ENCODE measurements at regions not wholly inside any gene's neighbourhood (a gene's known extent, or its start where the extent isn't known, plus 50 kb on each side); places are given as distances from the start of the nearest gene placed in this dataset.

- Mint-ChIP-seq H3K9me3 (no peaks in the 10 kb centered on the region), H3K36me3 (ENCODE audit: low read depth) (no peaks in the 10 kb centered on the region), H3K4me3 (no peak overlapping the region), H3K4me1 (ENCODE audit: low read depth) (peaks cover 4% of the 10 kb centered on the region), H3K27ac (no peak overlapping the region), H3K27me3 (peaks cover 6% of the 10 kb centered on the region)
- DNase-seq = no peak
These were observed 98.3 kb downstream of the MEX3B start for GRCh38 chr15:81947548-81947947.

- H3K4me1 Mint-ChIP-seq (ENCODE audit: low read depth) = peaks cover 4% of the 10 kb centered on the region
- no peak overlapping the region for H3K4me3 Mint-ChIP-seq
- H3K36me3 Mint-ChIP-seq (ENCODE audit: low read depth) = no peaks in the 10 kb centered on the region
- peaks cover 4% of the 10 kb centered on the region for H3K9me3 Mint-ChIP-seq
- H3K27me3 Mint-ChIP-seq = peaks cover 9% of the 10 kb centered on the region
- no peak for DNase-seq
- H3K27ac Mint-ChIP-seq = no peak overlapping the region
These were observed 100.7 kb downstream of the MEX3B start for GRCh38 chr15:81945014-81945615.

- Mint-ChIP-seq H3K27ac (no peak overlapping the region), H3K9me3 (peaks cover 9% of the 10 kb centered on the region), H3K36me3 (ENCODE audit: low read depth) (no peaks in the 10 kb centered on the region), H3K4me3 (no peak overlapping the region), H3K4me1 (ENCODE audit: low read depth) (no peaks in the 10 kb centered on the region), H3K27me3 (peaks cover 22% of the 10 kb centered on the region)
- no peak for DNase-seq
These were observed 103.1 kb downstream of the MEX3B start for GRCh38 chr15:81942655-81943195.

GRCh38 chr15:81942157-81942556 lies 103.7 kb downstream of the MEX3B start:
- DNase-seq = no peak
- H3K36me3 Mint-ChIP-seq (ENCODE audit: low read depth) = no peaks in the 10 kb centered on the region
- peaks cover 28% of the 10 kb centered on the region for H3K27me3 Mint-ChIP-seq
- H3K4me1 Mint-ChIP-seq (ENCODE audit: low read depth) = no peaks in the 10 kb centered on the region
- no peak overlapping the region for H3K4me3 Mint-ChIP-seq
- H3K9me3 Mint-ChIP-seq = peaks cover 9% of the 10 kb centered on the region
- no peak overlapping the region for H3K27ac Mint-ChIP-seq

- Mint-ChIP-seq H3K36me3 (ENCODE audit: low read depth) (no peaks in the 10 kb centered on the region), H3K27me3 (peaks cover 25% of the 10 kb centered on the region), H3K4me1 (ENCODE audit: low read depth) (no peaks in the 10 kb centered on the region), H3K9me3 (peaks cover 9% of the 10 kb centered on the region), H3K4me3 (no peak overlapping the region), H3K27ac (no peak overlapping the region)
- no peak for DNase-seq
These were observed 104.3 kb downstream of the MEX3B start for GRCh38 chr15:81941479-81941878.

DNA sequence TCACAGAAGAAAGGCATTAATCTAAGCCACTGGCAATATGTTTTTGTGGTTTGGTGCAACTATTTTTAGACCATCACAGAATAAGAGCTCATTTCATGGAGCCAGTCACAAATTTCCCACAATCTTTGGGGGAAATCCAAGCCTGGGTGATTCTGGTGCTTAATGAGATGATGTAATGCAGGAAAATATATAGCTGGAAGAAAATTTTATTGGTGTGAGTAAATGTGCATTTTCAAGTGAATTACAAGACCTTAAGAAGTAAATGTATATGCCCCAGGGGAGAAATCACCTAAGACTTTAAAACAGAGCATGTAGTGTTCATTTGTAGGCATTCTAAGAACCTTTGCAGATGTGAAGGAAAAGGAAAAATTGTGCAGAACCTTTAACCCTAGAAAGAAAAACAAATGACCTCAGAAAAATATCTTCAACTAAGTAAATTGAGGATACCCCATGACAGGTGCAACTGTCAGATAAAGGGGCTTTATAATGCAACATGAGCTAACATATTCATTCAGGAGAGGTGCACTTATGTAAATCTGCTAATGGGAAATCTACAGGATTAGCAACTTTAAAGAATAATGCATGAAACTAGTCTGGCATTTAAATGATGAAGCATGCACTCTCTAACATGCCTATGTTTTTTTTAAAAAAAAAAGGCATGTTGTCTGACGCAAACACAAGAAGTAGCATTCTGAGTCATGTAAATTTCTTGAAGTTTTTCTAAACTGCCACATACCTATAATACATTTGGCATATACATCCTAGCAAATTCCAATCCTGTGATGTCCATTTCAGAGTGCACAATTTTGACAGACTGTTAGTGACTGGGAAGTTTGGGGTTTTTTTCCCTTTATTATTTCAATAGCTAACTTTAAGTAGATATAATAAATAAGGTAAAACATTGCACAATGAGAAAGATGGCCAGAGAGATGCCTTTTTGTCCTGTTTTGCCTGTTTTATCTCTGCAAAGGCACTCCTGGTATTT lies 105.1 kb downstream of the MEX3B start:
- peaks cover 9% of the 10 kb centered on the region for H3K9me3 Mint-ChIP-seq
- peaks cover 25% of the 10 kb centered on the region for H3K27me3 Mint-ChIP-seq
- H3K4me1 Mint-ChIP-seq (ENCODE audit: low read depth) = no peaks in the 10 kb centered on the region
- no peaks in the 10 kb centered on the region for H3K36me3 Mint-ChIP-seq (ENCODE audit: low read depth)
- no peak overlapping the region for H3K27ac Mint-ChIP-seq
- no peak overlapping the region for H3K4me3 Mint-ChIP-seq
- DNase-seq = no peak

- Mint-ChIP-seq H3K9me3 (peaks cover 9% of the 10 kb centered on the region), H3K4me3 (no peak overlapping the region), H3K27me3 (peaks cover 25% of the 10 kb centered on the region), H3K4me1 (ENCODE audit: low read depth) (no peaks in the 10 kb centered on the region), H3K27ac (no peak overlapping the region), H3K36me3 (ENCODE audit: low read depth) (no peaks in the 10 kb centered on the region)
- DNase-seq = no peak
These were observed 106.0 kb downstream of the MEX3B start for GRCh38 chr15:81939604-81940440.

DNA sequence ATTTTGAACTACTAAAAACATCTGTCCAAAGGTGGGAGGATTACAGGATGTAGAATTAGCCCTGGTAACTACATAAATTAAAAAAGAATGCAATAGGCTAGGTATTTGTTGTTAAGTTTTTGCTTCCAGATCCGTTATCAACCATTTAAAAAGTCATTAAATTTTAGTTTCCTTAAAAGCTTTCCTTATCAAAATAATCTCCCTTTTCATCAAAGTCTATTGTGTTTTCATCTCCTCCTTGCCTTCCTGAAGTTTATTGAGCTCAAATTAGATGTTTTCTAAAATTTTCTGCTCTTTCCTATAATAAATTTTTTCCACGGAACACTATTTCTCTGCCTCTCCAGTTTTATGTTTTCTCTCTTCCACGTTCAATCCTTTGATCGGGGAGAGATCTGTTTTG lies 108.6 kb downstream of the MEX3B start:
- Mint-ChIP-seq H3K27me3 (peaks cover 23% of the 10 kb centered on the region), H3K4me3 (no peak overlapping the region), H3K4me1 (ENCODE audit: low read depth) (no peaks in the 10 kb centered on the region), H3K36me3 (ENCODE audit: low read depth) (no peaks in the 10 kb centered on the region), H3K27ac (no peak overlapping the region), H3K9me3 (peaks cover 9% of the 10 kb centered on the region)
- DNase-seq = no peak

GRCh38 chr15:81930582-81931369 lies 115.0 kb downstream of the MEX3B start:
- Mint-ChIP-seq H3K36me3 (ENCODE audit: low read depth) (no peaks in the 10 kb centered on the region), H3K4me1 (ENCODE audit: low read depth) (no peaks in the 10 kb centered on the region)

DNA sequence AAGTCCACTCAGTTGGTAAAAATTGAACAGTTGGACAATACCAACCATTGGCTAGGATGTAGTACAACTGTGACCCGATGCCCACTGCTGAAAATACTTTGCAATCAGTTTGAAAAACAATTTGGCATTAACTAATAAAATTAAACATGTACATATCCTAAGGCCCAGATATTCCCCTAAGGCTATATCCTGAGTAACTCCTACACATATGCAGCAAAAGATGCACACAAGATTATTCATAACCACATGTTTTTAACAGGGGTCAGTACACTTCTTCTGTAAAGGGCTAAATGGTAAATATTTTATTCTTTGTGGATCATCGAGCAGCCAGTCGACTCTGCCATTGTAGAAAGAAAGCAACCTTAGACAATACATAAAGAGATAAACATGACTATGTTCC lies 116.3 kb downstream of the MEX3B start:
- Mint-ChIP-seq H3K27ac (no peak overlapping the region), H3K9me3 (no peaks in the 10 kb centered on the region), H3K36me3 (ENCODE audit: low read depth) (no peaks in the 10 kb centered on the region), H3K4me1 (ENCODE audit: low read depth) (no peaks in the 10 kb centered on the region), H3K4me3 (no peak overlapping the region), H3K27me3 (peaks cover 7% of the 10 kb centered on the region)
- DNase-seq = no peak

More at GRCh38 chr15:81930582-81931369, 115.0 kb downstream of the MEX3B start:
- H3K4me3 Mint-ChIP-seq = no peak overlapping the region
- H3K27ac Mint-ChIP-seq = no peak overlapping the region
- no peaks in the 10 kb centered on the region for H3K9me3 Mint-ChIP-seq
- H3K27me3 Mint-ChIP-seq = peaks cover 6% of the 10 kb centered on the region
- DNase-seq = no peak

DNA sequence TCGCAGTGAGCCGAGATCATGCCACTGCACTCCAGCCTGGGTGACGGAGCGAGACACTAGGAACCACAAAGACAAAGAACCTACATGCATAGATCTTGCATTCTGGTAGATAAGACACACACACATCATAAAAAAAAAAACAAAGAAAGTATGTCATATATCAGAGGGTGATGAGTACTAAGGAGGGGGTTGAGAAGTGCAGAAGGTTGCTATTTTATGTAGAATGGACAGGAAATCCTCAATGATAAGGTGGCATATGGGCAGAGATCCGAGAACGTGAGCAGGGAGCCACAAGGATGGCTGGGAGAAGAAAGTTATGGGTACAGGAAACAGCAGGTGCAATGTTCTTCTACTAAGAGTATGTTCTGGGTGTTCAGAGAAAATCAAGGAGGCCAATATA lies 118.8 kb downstream of the MEX3B start:
- H3K27ac Mint-ChIP-seq = no peak overlapping the region
- H3K4me1 Mint-ChIP-seq (ENCODE audit: low read depth) = no peaks in the 10 kb centered on the region
- no peak for DNase-seq
- peaks cover 7% of the 10 kb centered on the region for H3K27me3 Mint-ChIP-seq
- no peak overlapping the region for H3K4me3 Mint-ChIP-seq
- H3K9me3 Mint-ChIP-seq = no peaks in the 10 kb centered on the region
- H3K36me3 Mint-ChIP-seq (ENCODE audit: low read depth) = no peaks in the 10 kb centered on the region

GRCh38 chr15:81924729-81925128 lies 121.1 kb downstream of the MEX3B start:
- H3K27ac Mint-ChIP-seq = no peak overlapping the region
- no peak overlapping the region for H3K4me3 Mint-ChIP-seq
- H3K4me1 Mint-ChIP-seq (ENCODE audit: low read depth) = no peaks in the 10 kb centered on the region
- DNase-seq = no peak
- H3K36me3 Mint-ChIP-seq (ENCODE audit: low read depth) = no peaks in the 10 kb centered on the region
- H3K9me3 Mint-ChIP-seq = peaks cover 9% of the 10 kb centered on the region
- H3K27me3 Mint-ChIP-seq = peaks cover 9% of the 10 kb centered on the region

DNA sequence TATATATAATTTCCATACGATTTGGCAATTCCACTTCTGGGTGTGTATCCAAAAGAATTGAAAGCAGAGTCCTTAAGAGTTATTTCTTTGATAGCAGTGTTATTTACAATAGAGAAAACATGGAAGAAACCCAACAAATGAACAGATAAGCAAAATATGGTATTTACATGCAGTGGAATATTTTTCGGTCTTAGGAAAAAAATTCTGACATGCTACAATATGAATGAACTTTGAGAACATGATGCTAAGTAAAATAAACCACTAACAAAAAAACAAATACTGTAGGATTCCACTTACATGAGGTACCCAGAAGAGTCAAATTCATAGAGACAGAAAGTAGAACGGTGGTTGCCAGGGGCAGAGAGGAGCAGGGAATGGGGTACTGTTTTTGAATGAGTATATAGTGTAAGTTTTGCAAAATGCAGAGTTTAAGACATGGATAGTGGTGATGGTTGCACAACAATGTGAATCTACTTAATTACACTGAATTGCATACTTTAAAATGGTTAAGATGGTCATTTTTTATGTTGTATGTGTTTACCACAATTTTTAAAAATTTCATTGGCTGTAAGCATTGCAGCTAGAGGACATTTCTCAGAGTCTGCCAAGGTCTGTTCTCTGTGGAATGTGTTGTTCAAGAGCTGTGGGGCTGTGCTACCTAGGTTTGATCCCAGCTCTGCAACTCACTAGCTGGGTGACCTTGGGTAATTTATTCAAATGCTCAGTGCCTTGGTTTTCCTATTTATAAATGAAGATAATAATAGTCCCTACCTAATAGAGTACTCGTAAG lies 122.1 kb downstream of the MEX3B start:
- Mint-ChIP-seq H3K27ac (no peak overlapping the region), H3K36me3 (ENCODE audit: low read depth) (no peaks in the 10 kb centered on the region), H3K4me3 (no peak overlapping the region), H3K9me3 (peaks cover 12% of the 10 kb centered on the region), H3K4me1 (ENCODE audit: low read depth) (no peaks in the 10 kb centered on the region), H3K27me3 (peaks cover 9% of the 10 kb centered on the region)
- no peak for DNase-seq
